ENCODE measurements at regions not wholly inside any gene's neighbourhood (a gene's known extent, or its start where the extent isn't known, plus 50 kb on each side); places are given as distances from the start of the nearest gene placed in this dataset.

GRCh38 chr11:71201936-71202597 lies 50.3 kb downstream of the SHANK2 start:
- Histone ChIP-seq H3K4me2 (ENCODE audit: low read length) (no peak overlapping the region), H3K9me2 (replicated peaks; ENCODE audit: low read length) (no peaks in the 10 kb centered on the region), H3K27me3 (ENCODE audit: low read length) (no peaks in the 10 kb centered on the region), H3K9ac (ENCODE audit: low read length) (no peak overlapping the region), H3K36me3 (ENCODE audit: low read depth, low read length) (no peaks in the 10 kb centered on the region), H3K9me3 (ENCODE audit: low read length) (no peaks in the 10 kb centered on the region), H4K20me1 (ENCODE audit: low read length) (no peaks in the 10 kb centered on the region), H3F3A (ENCODE audit: low read length, unreplicated experiment) (no peaks in the 10 kb centered on the region), H2AFZ (ENCODE audit: low read length) (no peak overlapping the region), H3K4me1 (ENCODE audit: insufficient read depth, low read length) (peaks cover 5% of the 10 kb centered on the region; the same call in 1 of the 2 replicates), H3K27ac (ENCODE audit: low read length) (no peak overlapping the region), H3K4me3 (ENCODE audit: low read length) (no peak overlapping the region), H3K79me2 (ENCODE audit: low read length) (peaks cover 6% of the 10 kb centered on the region; the same call in 1 of the 2 replicates)
- intact Hi-C loops (cut with micrococcal nuclease) = no loop called here
- no TSS peak for BruUV-seq (replicated peaks)
- DNase-seq = no peak
- ATAC-seq = no peak
- TF ChIP-seq, protein P1, sequence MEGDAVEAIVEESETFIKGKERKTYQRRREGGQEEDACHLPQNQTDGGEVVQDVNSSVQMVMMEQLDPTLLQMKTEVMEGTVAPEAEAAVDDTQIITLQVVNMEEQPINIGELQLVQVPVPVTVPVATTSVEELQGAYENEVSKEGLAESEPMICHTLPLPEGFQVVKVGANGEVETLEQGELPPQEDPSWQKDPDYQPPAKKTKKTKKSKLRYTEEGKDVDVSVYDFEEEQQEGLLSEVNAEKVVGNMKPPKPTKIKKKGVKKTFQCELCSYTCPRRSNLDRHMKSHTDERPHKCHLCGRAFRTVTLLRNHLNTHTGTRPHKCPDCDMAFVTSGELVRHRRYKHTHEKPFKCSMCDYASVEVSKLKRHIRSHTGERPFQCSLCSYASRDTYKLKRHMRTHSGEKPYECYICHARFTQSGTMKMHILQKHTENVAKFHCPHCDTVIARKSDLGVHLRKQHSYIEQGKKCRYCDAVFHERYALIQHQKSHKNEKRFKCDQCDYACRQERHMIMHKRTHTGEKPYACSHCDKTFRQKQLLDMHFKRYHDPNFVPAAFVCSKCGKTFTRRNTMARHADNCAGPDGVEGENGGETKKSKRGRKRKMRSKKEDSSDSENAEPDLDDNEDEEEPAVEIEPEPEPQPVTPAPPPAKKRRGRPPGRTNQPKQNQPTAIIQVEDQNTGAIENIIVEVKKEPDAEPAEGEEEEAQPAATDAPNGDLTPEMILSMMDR (conservative IDR thresholded peaks at IDR 0.05; ENCODE audit: low read depth, low read length) = no peak
- TF ChIP-seq EZH2 (IDR thresholded peaks at IDR 0.05; ENCODE audit: low read length, unreplicated experiment) (no peak), EZH2phosphoT487 (IDR thresholded peaks at IDR 0.05; ENCODE audit: borderline replicate concordance, low read length) (no peak)
- ChIA-PET POLR2A (ENCODE audit: unreplicated experiment) (no interaction called here), CTCF (no interaction called here)

DNA sequence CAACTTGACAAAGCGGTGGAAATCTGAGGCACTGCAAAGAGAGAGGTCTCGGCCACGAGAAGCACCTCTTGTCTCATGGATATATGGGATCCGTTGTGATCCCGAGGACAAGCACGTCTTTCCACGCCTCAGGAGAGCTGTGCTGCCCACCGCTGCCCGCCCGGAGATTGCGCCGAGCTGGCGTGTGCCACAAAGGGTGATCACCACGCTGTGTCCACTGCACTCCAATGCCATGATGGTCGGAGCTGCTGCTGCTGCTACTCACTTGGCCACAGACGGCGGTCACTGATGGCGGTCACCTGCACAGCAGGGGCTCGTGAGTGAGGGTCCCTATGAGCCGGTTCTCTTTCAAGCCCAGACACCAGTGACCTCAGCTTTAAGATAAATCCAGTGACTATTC lies 51.1 kb downstream of the SHANK2 start:
- no peaks in the 10 kb centered on the region for H4K20me1 ChIP-seq (ENCODE audit: low read length)
- ATAC-seq (no peak), DNase-seq (no peak)
- no TSS peak for BruUV-seq (replicated peaks)
- intact Hi-C loops (cut with micrococcal nuclease) = no loop called here
- CTCF ChIA-PET = no interaction called here
- no peaks in the 10 kb centered on the region for H3K9me2 ChIP-seq (replicated peaks; ENCODE audit: low read length)
- no peak overlapping the region for H3K4me2 ChIP-seq (ENCODE audit: low read length)
- H3F3A ChIP-seq (ENCODE audit: low read length, unreplicated experiment) = no peaks in the 10 kb centered on the region
- no peak overlapping the region for H3K4me3 ChIP-seq (ENCODE audit: low read length)
- H3K4me1 ChIP-seq (ENCODE audit: insufficient read depth, low read length) = peaks cover 5% of the 10 kb centered on the region; the same call in 1 of the 2 replicates
- no peaks in the 10 kb centered on the region for H3K36me3 ChIP-seq (ENCODE audit: low read depth, low read length)
- no peaks in the 10 kb centered on the region for H3K27me3 ChIP-seq (ENCODE audit: low read length)
- no peak overlapping the region for H3K27ac ChIP-seq (ENCODE audit: low read length)
- H3K9ac ChIP-seq (ENCODE audit: low read length) = no peak overlapping the region
- TF ChIP-seq, protein P1 (conservative IDR thresholded peaks at IDR 0.05; ENCODE audit: low read depth, low read length) = no peak
- TF ChIP-seq EZH2 (IDR thresholded peaks at IDR 0.05; ENCODE audit: low read length, unreplicated experiment) = no peak
- no peak for TF ChIP-seq EZH2phosphoT487 (IDR thresholded peaks at IDR 0.05; ENCODE audit: borderline replicate concordance, low read length)
- H3K9me3 ChIP-seq (ENCODE audit: low read length) = no peaks in the 10 kb centered on the region
- peaks cover 6% of the 10 kb centered on the region; the same call in 1 of the 2 replicates for H3K79me2 ChIP-seq (ENCODE audit: low read length)
- POLR2A ChIA-PET (ENCODE audit: unreplicated experiment) = no interaction called here
- no peak overlapping the region for H2AFZ ChIP-seq (ENCODE audit: low read length)

DNA sequence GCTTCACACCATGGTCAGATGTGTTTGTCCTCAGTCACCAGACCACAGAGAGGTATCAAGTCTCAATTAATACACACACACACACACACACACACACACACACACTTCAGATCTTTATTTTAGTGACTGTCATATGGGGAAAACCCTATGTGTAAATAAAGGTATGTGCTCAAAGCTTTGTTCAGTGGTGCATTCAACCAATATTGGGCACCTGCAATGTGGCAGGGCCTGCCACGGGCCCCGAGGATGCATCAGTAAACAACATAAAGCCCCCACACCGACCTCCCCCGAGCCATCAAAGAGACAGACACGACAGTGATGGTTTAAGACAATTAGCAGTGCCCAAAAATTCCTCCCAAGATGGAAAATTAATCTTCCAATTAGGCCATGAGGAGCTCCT lies 51.6 kb downstream of the SHANK2 start:
- Histone ChIP-seq H3K27me3 (ENCODE audit: low read length) (no peaks in the 10 kb centered on the region), H3K9ac (ENCODE audit: low read length) (no peak overlapping the region), H2AFZ (ENCODE audit: low read length) (no peak overlapping the region), H3K4me3 (ENCODE audit: low read length) (no peak overlapping the region), H3K36me3 (ENCODE audit: low read depth, low read length) (no peaks in the 10 kb centered on the region), H3K4me2 (ENCODE audit: low read length) (no peak overlapping the region), H3K79me2 (ENCODE audit: low read length) (peaks cover 6% of the 10 kb centered on the region; the same call in 1 of the 2 replicates), H3F3A (ENCODE audit: low read length, unreplicated experiment) (no peaks in the 10 kb centered on the region), H3K27ac (ENCODE audit: low read length) (no peak overlapping the region), H3K4me1 (ENCODE audit: insufficient read depth, low read length) (peaks cover 5% of the 10 kb centered on the region; the same call in 1 of the 2 replicates), H3K9me3 (ENCODE audit: low read length) (no peaks in the 10 kb centered on the region), H3K9me2 (replicated peaks; ENCODE audit: low read length) (no peaks in the 10 kb centered on the region), H4K20me1 (ENCODE audit: low read length) (no peaks in the 10 kb centered on the region)
- intact Hi-C loops (cut with micrococcal nuclease) = no loop called here
- ATAC-seq = no peak
- BruUV-seq (replicated peaks) = no TSS peak
- no peak for DNase-seq
- ChIA-PET CTCF (no interaction called here), POLR2A (ENCODE audit: unreplicated experiment) (interaction anchor here (0.6 kb wide), 1 partner anchor 43 kb away, joined by 16 read pairs; no protein-coding TSS in a partner anchor)
- TF ChIP-seq EZH2 (IDR thresholded peaks at IDR 0.05; ENCODE audit: low read length, unreplicated experiment) (no peak), EZH2phosphoT487 (IDR thresholded peaks at IDR 0.05; ENCODE audit: borderline replicate concordance, low read length) (no peak)
- TF ChIP-seq, protein P1 (conservative IDR thresholded peaks at IDR 0.05; ENCODE audit: low read depth, low read length) = no peak
